Breast epithelium (tissue), 3 donors: ENCODE measurements at regions not wholly inside any gene's neighbourhood (a gene's known extent, or its start where the extent isn't known, plus 50 kb on each side); places are given as distances from the start of the nearest gene placed in this dataset.

ENCODE experiments used
- CTCF ChIP-seq, 3 donors: fragments of 450-650 bp; IDR thresholded peaks; one replicate each; pipeline ENCODE4 v1.5.1; 2016 to 2017; ENCODE audit warnings: antibody characterized with exemption in 3 of 3, mild to moderate bottlenecking in 3 of 3, moderate library complexity in 3 of 3
- POLR2A ChIP-seq: fragments of 450-650 bp; IDR thresholded peaks from one replicate; pipeline ENCODE4 v1.6.1; 2016; ENCODE audit warnings: antibody characterized with exemption, mild to moderate bottlenecking, moderate library complexity
- POLR2AphosphoS5 ChIP-seq, 3 donors: sonication (generic); formaldehyde crosslinking; IDR thresholded peaks; one replicate each; pipeline ENCODE4 v1.6.1; 2017; ENCODE audit warnings: antibody characterized with exemption in 3 of 3

- TF ChIP-seq CTCF (IDR thresholded peaks at IDR 0.05): no peak
- TF ChIP-seq POLR2A: no peak
- no peak for TF ChIP-seq POLR2AphosphoS5 (IDR thresholded peaks at IDR 0.05)
These were observed 708.3 kb downstream of the HDGFL1 start for GRCh38 chr6:23277521-23278179.
